OCI-LY3 (cell line): ENCODE measurements at regions not wholly inside any gene's neighbourhood (a gene's known extent, or its start where the extent isn't known, plus 50 kb on each side); places are given as distances from the start of the nearest gene placed in this dataset.

Experiments used
- H2AFZ ChIP-seq: fragments of 200-600, 300-600 bp; shearing (Covaris generic); 2 replicates; pipeline ENCODE4 v1.6.0; 2014; ENCODE audit warnings: antibody characterized with exemption, low read depth, low read length
- H3K27ac ChIP-seq: fragments of 200-600, 300-600 bp; sonication (generic); 2 replicates; pipeline ENCODE4 v1.5.1; 2014; ENCODE audit warnings: mild to moderate bottlenecking, low read length, moderate library complexity, mixed read lengths
- H3K27me3 ChIP-seq: fragments of 200-600, 300-600 bp; sonication (generic); 2 replicates; pipeline ENCODE4 v1.6.1; 2014; ENCODE audit warnings: low read depth, low read length, mixed read lengths
- H3K36me3 ChIP-seq: fragments of 200-600, 300-600 bp; sonication (generic); replicated peaks from 2 replicates; pipeline ENCODE3; 2014; ENCODE audit warnings: low read depth, low read length, mixed read lengths
- H3K4me1 ChIP-seq: fragments of 300-600, 200-600 bp; sonication (generic); 2 replicates; pipeline ENCODE4 v1.6.1; 2014; ENCODE audit warnings: low read length, mixed read lengths
- H3K4me2 ChIP-seq: fragments of 200-600, 300-600 bp; sonication (generic); 2 replicates; pipeline ENCODE4 v1.6.1; 2014; ENCODE audit warnings: low read length, mixed read lengths
- H3K4me3 ChIP-seq: fragments of 300-600, 200-600 bp; sonication (generic); 2 replicates; pipeline ENCODE4 v1.5.1; 2014; ENCODE audit warnings: antibody characterized with exemption, mild to moderate bottlenecking, low read length, moderate library complexity
- H3K79me2 ChIP-seq: fragments of 300-600, 200-600 bp; shearing (Covaris generic); 2 replicates; pipeline ENCODE4 v1.6.1; 2014; ENCODE audit warnings: mild to moderate bottlenecking, low read length, mixed read lengths
- H3K9ac ChIP-seq: fragments of 300-600, 200-600 bp; shearing (Covaris generic); 2 replicates; pipeline ENCODE4 v1.6.0; 2014; ENCODE audit warnings: mild to moderate bottlenecking, low read length, moderate library complexity
- H3K9me3 ChIP-seq: fragments of 200-600, 300-600 bp; shearing (Covaris generic); 2 replicates; pipeline ENCODE4 v1.6.1; 2014; ENCODE audit warnings: low read length, mixed read lengths; ENCODE audit not compliant: insufficient read depth
- H4K20me1 ChIP-seq: fragments of 200-600, 300-600 bp; sonication (generic); 2 replicates; pipeline ENCODE4 v1.6.1; 2016; ENCODE audit warnings: low read length, mixed read lengths; ENCODE audit not compliant: insufficient read depth
- EZH2phosphoT487 ChIP-seq: fragments of 200-600 bp; shearing (Covaris generic); IDR thresholded peaks from 2 replicates; pipeline ENCODE4 v1.6.1; 2018; ENCODE audit warnings: antibody characterized with exemption, mixed run types, low read depth
- TF ChIP-seq, protein P1 (sequence below): fragments of 200-600, 300-600 bp; sonication (generic); IDR thresholded peaks from 2 replicates; pipeline ENCODE4 v1.5.1; 2014; ENCODE audit warnings: antibody characterized with exemption, low read length, low read depth

DNA sequence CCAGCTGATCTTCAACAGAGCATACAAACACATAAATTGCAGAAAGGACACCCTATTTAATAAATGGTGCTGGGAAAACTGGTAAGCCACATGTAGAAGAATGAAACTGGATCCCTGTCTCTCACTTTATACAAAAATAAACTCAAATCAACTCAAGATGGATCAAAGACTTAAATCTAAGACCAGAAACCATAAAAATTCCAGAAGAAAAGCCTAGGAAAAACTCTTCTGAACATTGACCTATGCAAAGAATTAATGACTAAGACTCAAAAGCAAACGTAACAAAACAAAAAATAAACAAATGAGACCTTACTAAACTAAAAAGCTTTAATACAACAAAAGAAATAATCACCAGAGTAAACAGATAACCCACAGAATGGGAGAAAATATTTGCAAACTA, 74.5 kb upstream of the ABCC4 start:
- TF ChIP-seq, protein P1, sequence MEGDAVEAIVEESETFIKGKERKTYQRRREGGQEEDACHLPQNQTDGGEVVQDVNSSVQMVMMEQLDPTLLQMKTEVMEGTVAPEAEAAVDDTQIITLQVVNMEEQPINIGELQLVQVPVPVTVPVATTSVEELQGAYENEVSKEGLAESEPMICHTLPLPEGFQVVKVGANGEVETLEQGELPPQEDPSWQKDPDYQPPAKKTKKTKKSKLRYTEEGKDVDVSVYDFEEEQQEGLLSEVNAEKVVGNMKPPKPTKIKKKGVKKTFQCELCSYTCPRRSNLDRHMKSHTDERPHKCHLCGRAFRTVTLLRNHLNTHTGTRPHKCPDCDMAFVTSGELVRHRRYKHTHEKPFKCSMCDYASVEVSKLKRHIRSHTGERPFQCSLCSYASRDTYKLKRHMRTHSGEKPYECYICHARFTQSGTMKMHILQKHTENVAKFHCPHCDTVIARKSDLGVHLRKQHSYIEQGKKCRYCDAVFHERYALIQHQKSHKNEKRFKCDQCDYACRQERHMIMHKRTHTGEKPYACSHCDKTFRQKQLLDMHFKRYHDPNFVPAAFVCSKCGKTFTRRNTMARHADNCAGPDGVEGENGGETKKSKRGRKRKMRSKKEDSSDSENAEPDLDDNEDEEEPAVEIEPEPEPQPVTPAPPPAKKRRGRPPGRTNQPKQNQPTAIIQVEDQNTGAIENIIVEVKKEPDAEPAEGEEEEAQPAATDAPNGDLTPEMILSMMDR, result no peak
- no peak for TF ChIP-seq EZH2phosphoT487
- H3K79me2 ChIP-seq, result no peaks in the 10 kb centered on the region
- H4K20me1 ChIP-seq, result no peaks in the 10 kb centered on the region
- no peak overlapping the region for H3K4me2 ChIP-seq
- H3K4me1 ChIP-seq, result peaks cover 3% of the 10 kb centered on the region
- H3K4me3 ChIP-seq, result no peak overlapping the region
- H2AFZ ChIP-seq, result no peak overlapping the region
- no peaks in the 10 kb centered on the region for H3K9me3 ChIP-seq
- no peak overlapping the region for H3K27ac ChIP-seq
- H3K36me3 ChIP-seq, result no peaks in the 10 kb centered on the region
- H3K27me3 ChIP-seq, result peaks cover 23% of the 10 kb centered on the region
- no peak overlapping the region for H3K9ac ChIP-seq

DNA sequence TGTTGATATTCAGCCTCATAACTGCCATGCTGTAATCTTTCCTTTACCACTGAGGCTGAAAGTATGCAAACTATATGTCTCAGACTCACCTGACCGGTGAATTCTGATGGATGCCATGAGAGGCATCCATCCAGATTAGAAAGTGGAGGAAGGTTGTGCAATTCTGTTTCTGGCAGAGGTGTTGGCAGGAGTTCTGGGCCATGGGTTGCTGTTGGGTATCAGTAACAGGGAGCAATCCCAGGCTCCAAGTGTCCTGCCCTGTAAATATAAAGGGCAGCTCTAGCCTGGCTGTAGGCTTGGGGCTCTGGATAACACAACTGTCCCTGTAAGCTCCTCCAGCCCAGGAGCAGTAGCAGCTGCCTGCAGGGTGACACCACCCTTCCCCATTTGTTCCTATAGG, 77.4 kb upstream of the ABCC4 start:
- TF ChIP-seq EZH2phosphoT487, result no peak
- TF ChIP-seq, protein P1, result no peak
- Histone ChIP-seq H3K27ac (no peak overlapping the region), H2AFZ (no peak overlapping the region)

DNA sequence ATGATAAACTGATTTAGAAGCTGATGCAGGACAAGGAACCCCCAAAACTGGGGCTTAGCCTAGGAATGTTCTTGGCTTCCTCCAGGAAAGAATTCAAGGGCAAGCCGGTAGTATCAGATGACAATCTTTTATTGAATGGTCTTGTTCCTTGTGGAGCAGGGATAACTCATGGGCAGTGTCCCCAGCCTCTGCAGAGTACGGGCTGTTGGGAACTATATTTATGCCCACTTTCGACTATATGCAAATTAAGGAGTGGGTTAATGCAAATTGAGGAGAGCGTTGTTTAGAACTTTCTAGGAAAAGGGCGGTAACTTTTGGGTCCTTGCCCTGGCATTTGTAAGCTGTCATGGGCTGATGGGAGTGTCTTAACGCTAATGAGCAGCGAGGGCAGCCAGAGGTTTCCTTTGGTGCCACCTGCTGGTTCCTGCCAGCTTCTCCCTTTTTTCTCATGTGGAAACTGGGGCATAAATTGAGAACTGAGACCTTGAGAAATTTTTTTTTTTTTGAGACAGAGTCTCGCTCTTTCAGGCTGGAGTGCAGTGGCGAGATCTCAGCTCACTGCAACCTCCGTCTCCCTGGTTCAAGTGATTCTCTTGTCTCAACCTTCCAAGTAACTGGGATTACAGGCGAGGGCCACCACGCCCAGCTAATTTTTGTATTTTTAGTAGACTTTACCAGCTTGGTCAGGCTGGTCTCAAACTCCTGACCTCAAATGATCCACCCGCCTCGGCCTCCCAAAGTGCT, 79.4 kb upstream of the ABCC4 start:
- H3K9ac ChIP-seq, result 0 out of 2 replicates have a peak overlapping the region, but pooled peaks have one; percentile 11
- peak overlapping the region; percentile 59 for H3K4me3 ChIP-seq
- H3K27me3 ChIP-seq, result peaks cover 21% of the 10 kb centered on the region
- no peaks in the 10 kb centered on the region for H4K20me1 ChIP-seq
- no peak for TF ChIP-seq EZH2phosphoT487
- TF ChIP-seq, protein P1, result peak; percentile 87
- H2AFZ ChIP-seq, result no peak overlapping the region
- peak overlapping the region; percentile 71 for H3K4me2 ChIP-seq
- H3K79me2 ChIP-seq, result no peaks in the 10 kb centered on the region
- no peak overlapping the region for H3K27ac ChIP-seq
- no peaks in the 10 kb centered on the region for H3K36me3 ChIP-seq
- H3K4me1 ChIP-seq, result peaks cover 18% of the 10 kb centered on the region
- no peaks in the 10 kb centered on the region for H3K9me3 ChIP-seq

More for the DNA sequence above, 77.4 kb upstream of the ABCC4 start:
- Histone ChIP-seq H3K4me3 (no peak overlapping the region), H4K20me1 (no peaks in the 10 kb centered on the region), H3K4me1 (peaks cover 17% of the 10 kb centered on the region), H3K9ac (no peak overlapping the region), H3K36me3 (no peaks in the 10 kb centered on the region), H3K4me2 (no peak overlapping the region), H3K27me3 (peaks cover 23% of the 10 kb centered on the region), H3K9me3 (no peaks in the 10 kb centered on the region), H3K79me2 (no peaks in the 10 kb centered on the region)

DNA sequence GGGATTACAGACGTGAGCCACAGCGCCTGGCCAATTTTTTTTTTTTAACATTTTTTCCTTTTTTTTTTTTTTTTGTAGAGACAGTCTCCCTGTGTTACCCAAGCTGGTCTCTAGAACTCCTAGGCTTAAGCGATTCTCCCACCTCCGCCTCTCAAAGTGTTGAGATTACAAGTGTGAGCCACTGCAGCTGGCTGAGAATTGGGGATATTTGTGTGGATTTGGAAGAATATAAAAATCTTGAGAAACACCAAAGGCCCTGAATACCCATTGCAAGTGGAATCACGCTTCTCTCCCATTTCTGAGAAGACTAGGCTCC, 79.9 kb upstream of the ABCC4 start:
- no peak overlapping the region for H3K9ac ChIP-seq
- peaks cover 18% of the 10 kb centered on the region for H3K4me1 ChIP-seq
- peak overlapping the region; percentile 71 for H3K4me2 ChIP-seq
- H3K27ac ChIP-seq, result no peak overlapping the region
- H3K9me3 ChIP-seq, result no peaks in the 10 kb centered on the region
- no peaks in the 10 kb centered on the region for H3K36me3 ChIP-seq
- H4K20me1 ChIP-seq, result no peaks in the 10 kb centered on the region
- TF ChIP-seq EZH2phosphoT487, result no peak
- TF ChIP-seq, protein P1, result no peak
- no peak overlapping the region for H2AFZ ChIP-seq
- no peaks in the 10 kb centered on the region for H3K79me2 ChIP-seq
- H3K4me3 ChIP-seq, result peak overlapping the region; percentile 55; the same call in 1 of the 2 replicates
- peaks cover 24% of the 10 kb centered on the region for H3K27me3 ChIP-seq
